IMR-90 (cell line): ENCODE measurements at regions not wholly inside any gene's neighbourhood (a gene's known extent, or its start where the extent isn't known, plus 50 kb on each side); places are given as distances from the start of the nearest gene placed in this dataset.

ENCODE experiments used
- ATAC-seq: fragments of 200-7000 bp; cut with Tn5 transposase; 2 replicates; pipeline ENCODE4 v1.9.1; 2020; ENCODE audit warnings: low read depth, mild to moderate bottlenecking, moderate library complexity
- BruUV-seq: library from RNA; stranded (reverse); fragments of 400-500 nt; replicated peaks from 2 replicates; lab custom pipeline; 2021; lab: Mats Ljungman, UMichigan
- CTCF ChIA-PET: fragments of 300-600 bp; formaldehyde crosslinking; extraction: SDS; loops from one replicate; lab custom pipeline; 2021; ENCODE audit warnings: antibody characterized with exemption; lab: Yijun Ruan, JAX
- POLR2A ChIA-PET: fragments of 300-600 bp; sonication (Branson Sonifier 250); formaldehyde crosslinking; loops from one replicate; lab custom pipeline; 2022; ENCODE audit warnings: antibody characterized with exemption; ENCODE audit not compliant: unreplicated experiment; lab: Charles Lee
- DNase-seq: peaks from one replicate; pipeline ENCODE4 v3.0.0; 2013
- H2AFZ ChIP-seq: replicated peaks from 2 replicates; pipeline ENCODE3; 2013; ENCODE audit warnings: low read length, mild to moderate bottlenecking; ENCODE audit not compliant: poor library complexity
- H2AK5ac ChIP-seq: 2 replicates; pipeline ENCODE4 v1.6.1; 2013; ENCODE audit warnings: low read depth, low read length, inconsistent platforms
- H2AK9ac ChIP-seq: replicated peaks from 2 replicates; pipeline ENCODE3; 2013; ENCODE audit warnings: mild to moderate bottlenecking, low read depth, low read length, moderate library complexity; ENCODE audit not compliant: poor library complexity
- H2BK120ac ChIP-seq: 2 replicates; pipeline ENCODE4 v1.6.1; 2013; ENCODE audit warnings: low read depth, low read length, inconsistent platforms
- H2BK15ac ChIP-seq: 3 replicates; pipeline ENCODE4 v1.6.1; 2013; ENCODE audit warnings: low read depth, low read length, inconsistent platforms
- H2BK20ac ChIP-seq: 2 replicates; pipeline ENCODE4 v1.6.1; 2013; ENCODE audit warnings: low read depth, mild to moderate bottlenecking, inconsistent platforms, low read length, moderate library complexity
- H2BK5ac ChIP-seq: 2 replicates; pipeline ENCODE4 v1.6.1; 2013; ENCODE audit warnings: mild to moderate bottlenecking, low read depth, low read length, inconsistent platforms; ENCODE audit not compliant: poor library complexity, severe bottlenecking
- H3K14ac ChIP-seq: replicated peaks from 2 replicates; pipeline ENCODE4 v1.6.1; 2013; ENCODE audit warnings: low read depth, low read length, inconsistent platforms
- H3K18ac ChIP-seq: 2 replicates; pipeline ENCODE4 v1.6.1; 2013; ENCODE audit warnings: low read depth, low read length, control low read depth
- H3K23ac ChIP-seq: 2 replicates; pipeline ENCODE4 v1.6.1; 2013; ENCODE audit warnings: low read depth, low read length, inconsistent platforms
- H3K27ac ChIP-seq: 2 replicates; pipeline ENCODE4 v1.5.1; 2013; ENCODE audit warnings: mild to moderate bottlenecking, control low read depth, low read length; ENCODE audit not compliant: insufficient read depth
- H3K27me3 ChIP-seq: 2 replicates; pipeline ENCODE4 v1.6.1; 2013; ENCODE audit warnings: low read length; ENCODE audit not compliant: control insufficient read depth, insufficient read depth
- H3K36me3 ChIP-seq: 2 replicates; pipeline ENCODE4 v1.6.1; 2013; ENCODE audit warnings: low read length, mixed read lengths; ENCODE audit not compliant: control insufficient read depth, insufficient read depth
- H3K4ac ChIP-seq: 2 replicates; pipeline ENCODE4 v1.6.1; 2013; ENCODE audit warnings: low read depth, low read length, inconsistent platforms
- H3K4me1 ChIP-seq: 2 replicates; pipeline ENCODE4 v1.6.1; 2013; ENCODE audit warnings: low read length, mixed read lengths; ENCODE audit not compliant: control insufficient read depth, insufficient read depth
- H3K4me2 ChIP-seq: 2 replicates; pipeline ENCODE4 v1.6.1; 2013; ENCODE audit warnings: low read depth, mild to moderate bottlenecking, control low read depth, low read length, moderate library complexity
- H3K4me3 ChIP-seq: 2 replicates; pipeline ENCODE4 v1.5.1; 2013; ENCODE audit warnings: low read depth, mild to moderate bottlenecking, control low read depth, low read length, moderate library complexity; ENCODE audit not compliant: insufficient read depth
- H3K56ac ChIP-seq: 2 replicates; pipeline ENCODE4 v1.6.1; 2013; ENCODE audit warnings: low read length, inconsistent platforms; ENCODE audit not compliant: insufficient read depth; ENCODE audit errors: extremely low read depth
- H3K79me1 ChIP-seq, 2 experiments: 2 replicates each; pipeline ENCODE4 v1.6.1; 2013; ENCODE audit warnings: low read length in 2 of 2, inconsistent platforms in 1 of 2, low read depth in 1 of 2
- H3K9ac ChIP-seq: 2 replicates; pipeline ENCODE4 v1.6.1; 2013; ENCODE audit warnings: low read depth, low read length, control low read depth
- H3K9me1 ChIP-seq: 2 replicates; pipeline ENCODE4 v1.6.1; 2013; ENCODE audit warnings: low read length, inconsistent platforms; ENCODE audit not compliant: insufficient read depth
- H3K9me3 ChIP-seq: 2 replicates; pipeline ENCODE4 v1.6.1; 2013; ENCODE audit warnings: low read length; ENCODE audit not compliant: control insufficient read depth, insufficient read depth
- H4K20me1 ChIP-seq: 2 replicates; pipeline ENCODE4 v1.6.1; 2013; ENCODE audit warnings: low read length, inconsistent platforms; ENCODE audit not compliant: insufficient read depth
- H4K5ac ChIP-seq: 2 replicates; pipeline ENCODE4 v1.6.1; 2013; ENCODE audit warnings: mild to moderate bottlenecking, low read depth, low read length, control low read depth
- H4K8ac ChIP-seq, 2 experiments: 2 replicates each; pipeline ENCODE4 v1.6.1; 2013; ENCODE audit warnings: low read depth in 2 of 2, low read length in 2 of 2, control low read depth in 1 of 2, inconsistent platforms in 1 of 2
- H4K91ac ChIP-seq: 2 replicates; pipeline ENCODE4 v1.6.1; 2013; ENCODE audit warnings: low read depth, low read length, inconsistent platforms; ENCODE audit not compliant: insufficient read depth
- CEBPB ChIP-seq: IDR thresholded peaks from 2 replicates; pipeline ENCODE4 v1.6.1; 2012; ENCODE audit warnings: low read depth, low read length, improper control_type of control experiment
- CHD1 ChIP-seq: IDR thresholded peaks from 2 replicates; pipeline ENCODE4 v1.6.1; 2012; ENCODE audit warnings: low read depth, low read length, improper control_type of control experiment
- WGBS, 2 experiments: methylation state at CpG; one replicate each; pipeline versions ENCODE4 v1.1.5 to v1.1.7; 2013; ENCODE audit warnings: missing lambda C conversion rate in 2 of 2; ENCODE audit not compliant: insufficient read length in 1 of 2; ENCODE audit errors: extremely low coverage in 2 of 2; 5-methylcytosine and 5-hydroxymethylcytosine counted together
- dilution Hi-C: fragments of 300-500 bp; cut with HindIII; formaldehyde crosslinking; loops from one replicate; pipeline ENCODE4 v1.14.3; 2018; ENCODE audit warnings: low sequenced_read_pairs; ENCODE audit not compliant: unreplicated experiment
- in situ Hi-C: fragments of 300-500 bp; cut with MboI; formaldehyde crosslinking; loops from 3 replicates; pipeline ENCODE4 v1.14.3; 2019; ENCODE audit warnings: low sequenced_read_pairs, inconsistent platforms, mixed read lengths
- intact Hi-C: fragments of 100-400 bp; cut with micrococcal nuclease; formaldehyde crosslinking; loops from 2 replicates; pipeline ENCODE4 v1.10.0; 2022

GRCh38 chr2:103367877-103368276 lies 606.0 kb downstream of the TMEM182 start:
- no peak overlapping the region for H4K8ac ChIP-seq
- intact Hi-C loops (no loop called here), in situ Hi-C loops (no loop called here), dilution Hi-C loops (no loop called here)
- no peak for TF ChIP-seq CHD1
- peak; percentile 53; the same call in 1 of the 2 replicates for TF ChIP-seq CEBPB
- H3K27ac ChIP-seq: no peak overlapping the region
- no peak overlapping the region for H2AFZ ChIP-seq
- H3K4me3 ChIP-seq: no peak overlapping the region
- H3K9me1 ChIP-seq: no peaks in the 10 kb centered on the region
- DNase-seq (no peak), ATAC-seq (no peak)
- no peak overlapping the region for H2BK15ac ChIP-seq
- no peak overlapping the region for H3K18ac ChIP-seq
- H4K91ac ChIP-seq: no peak overlapping the region
- H3K4me2 ChIP-seq: no peak overlapping the region
- H3K4ac ChIP-seq: no peak overlapping the region
- no peak overlapping the region for H3K9ac ChIP-seq
- no peak overlapping the region for H4K5ac ChIP-seq
- H3K9me3 ChIP-seq: peaks cover 2% of the 10 kb centered on the region; the same call in 1 of the 2 replicates
- CTCF ChIA-PET: no interaction called here
- WGBS, 2 experiments: no CpG with 5 or more reads among the region's 4 CpGs
- H3K27me3 ChIP-seq: no peaks in the 10 kb centered on the region
- no TSS peak for BruUV-seq
- H2BK120ac ChIP-seq: no peak overlapping the region
- no peaks in the 10 kb centered on the region for H4K20me1 ChIP-seq
- H3K23ac ChIP-seq: no peak overlapping the region
- no peaks in the 10 kb centered on the region for H3K79me1 ChIP-seq
- no peak overlapping the region for H3K14ac ChIP-seq
- no peak overlapping the region for H2AK9ac ChIP-seq
- H3K36me3 ChIP-seq: no peaks in the 10 kb centered on the region
- H2BK20ac ChIP-seq: no peak overlapping the region
- H2BK5ac ChIP-seq: no peak overlapping the region
- no peaks in the 10 kb centered on the region for H3K4me1 ChIP-seq
- no peak overlapping the region for H2AK5ac ChIP-seq
- no peak overlapping the region for H3K56ac ChIP-seq
- POLR2A ChIA-PET: no interaction called here
